Astrocyte of the cerebellum (primary cell): ENCODE measurements at regions not wholly inside any gene's neighbourhood (a gene's known extent, or its start where the extent isn't known, plus 50 kb on each side); places are given as distances from the start of the nearest gene placed in this dataset.

ENCODE experiments used
- DNase-seq: peaks from one replicate; pipeline ENCODE4 v3.0.0-alpha.2; 2011; ENCODE audit warnings: low read depth
- H3K4me3 ChIP-seq: 2 replicates; pipeline ENCODE4 v1.5.1; 2011; ENCODE audit warnings: mild to moderate bottlenecking, low read depth, low read length, moderate library complexity
- CTCF ChIP-seq: IDR thresholded peaks from 2 replicates; pipeline ENCODE4 v1.5.1; 2012; ENCODE audit warnings: low read length, low read depth, moderate library complexity, mild to moderate bottlenecking; ENCODE audit errors: missing control alignments
- in situ Hi-C: cut with HindIII; loops from 2 replicates; pipeline ENCODE4 v1.10.0; 2017; ENCODE audit warnings: low sequenced_read_pairs

- in situ Hi-C loops: no loop called here
- H3K4me3 ChIP-seq: no peak overlapping the region
- no peak for TF ChIP-seq CTCF
- peak; percentile 82 for DNase-seq
Measured at GRCh38 chr15:69593981-69594966, 141.7 kb downstream of the RPLP1 start.

GRCh38 chr15:69595009-69595791 lies 142.6 kb downstream of the RPLP1 start:
- DNase-seq: no peak
- in situ Hi-C loops: no loop called here
- TF ChIP-seq CTCF: no peak
- H3K4me3 ChIP-seq: no peak overlapping the region

- TF ChIP-seq CTCF: no peak
- no peak overlapping the region for H3K4me3 ChIP-seq
- no peak for DNase-seq
- in situ Hi-C loops: no loop called here
Measured at GRCh38 chr15:69597061-69597592, 144.5 kb downstream of the RPLP1 start.

GRCh38 chr15:69599271-69599670 lies 146.7 kb downstream of the RPLP1 start:
- no peak for TF ChIP-seq CTCF
- H3K4me3 ChIP-seq: no peak overlapping the region
- DNase-seq: no peak
- in situ Hi-C loops: no loop called here

GRCh38 chr15:69600556-69601085 lies 148.0 kb downstream of the RPLP1 start:
- TF ChIP-seq CTCF: no peak
- in situ Hi-C loops: loop anchor here (5.0 kb wide), 1 partner anchor 487 kb away; no protein-coding TSS in a partner anchor
- H3K4me3 ChIP-seq: no peak overlapping the region
- DNase-seq: no peak
